ENCODE measurements at regions not wholly inside any gene's neighbourhood (a gene's known extent, or its start where the extent isn't known, plus 50 kb on each side); places are given as distances from the start of the nearest gene placed in this dataset.

DNA sequence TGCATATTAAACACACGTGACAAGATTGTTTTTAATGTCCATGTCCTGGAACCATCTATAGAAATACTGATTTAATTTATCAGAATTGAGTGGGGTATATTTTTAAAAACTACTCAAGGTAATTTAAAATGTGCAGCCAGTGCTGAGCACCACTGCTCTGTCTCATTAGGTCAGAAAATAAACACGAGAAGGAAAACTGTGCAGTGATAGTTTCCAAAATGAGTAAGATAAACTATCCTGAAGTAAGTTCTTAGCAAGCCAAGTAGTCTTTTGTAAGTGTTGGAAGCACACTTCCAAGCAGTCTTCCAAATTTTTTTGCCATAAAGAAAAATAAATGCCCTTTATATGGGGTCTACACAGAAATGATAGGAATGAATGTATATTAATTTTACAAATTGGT lies 93.8 kb upstream of the DNAJC10 start:
- no peaks in the 10 kb centered on the region for H3K9me2 ChIP-seq (ENCODE audit: insufficient read depth, low read length)
- TF ChIP-seq RAD21 (conservative IDR thresholded peaks at IDR 0.05) (no peak), EP300 (conservative IDR thresholded peaks at IDR 0.05; ENCODE audit: poor library complexity, severe bottlenecking) (no peak), MXI1 (conservative IDR thresholded peaks at IDR 0.05; ENCODE audit: poor library complexity, severe bottlenecking) (no peak), SMC3 (conservative IDR thresholded peaks at IDR 0.05; ENCODE audit: poor library complexity) (no peak), EZH2 (IDR thresholded peaks at IDR 0.05; ENCODE audit: borderline replicate concordance, insufficient read depth, low read length, poor library complexity, severe bottlenecking) (no peak), TAF1 (IDR thresholded peaks at IDR 0.05; ENCODE audit: low read depth) (no peak), POLR2AphosphoS5 (IDR thresholded peaks at IDR 0.05) (no peak)
- TF ChIP-seq, protein P1, sequence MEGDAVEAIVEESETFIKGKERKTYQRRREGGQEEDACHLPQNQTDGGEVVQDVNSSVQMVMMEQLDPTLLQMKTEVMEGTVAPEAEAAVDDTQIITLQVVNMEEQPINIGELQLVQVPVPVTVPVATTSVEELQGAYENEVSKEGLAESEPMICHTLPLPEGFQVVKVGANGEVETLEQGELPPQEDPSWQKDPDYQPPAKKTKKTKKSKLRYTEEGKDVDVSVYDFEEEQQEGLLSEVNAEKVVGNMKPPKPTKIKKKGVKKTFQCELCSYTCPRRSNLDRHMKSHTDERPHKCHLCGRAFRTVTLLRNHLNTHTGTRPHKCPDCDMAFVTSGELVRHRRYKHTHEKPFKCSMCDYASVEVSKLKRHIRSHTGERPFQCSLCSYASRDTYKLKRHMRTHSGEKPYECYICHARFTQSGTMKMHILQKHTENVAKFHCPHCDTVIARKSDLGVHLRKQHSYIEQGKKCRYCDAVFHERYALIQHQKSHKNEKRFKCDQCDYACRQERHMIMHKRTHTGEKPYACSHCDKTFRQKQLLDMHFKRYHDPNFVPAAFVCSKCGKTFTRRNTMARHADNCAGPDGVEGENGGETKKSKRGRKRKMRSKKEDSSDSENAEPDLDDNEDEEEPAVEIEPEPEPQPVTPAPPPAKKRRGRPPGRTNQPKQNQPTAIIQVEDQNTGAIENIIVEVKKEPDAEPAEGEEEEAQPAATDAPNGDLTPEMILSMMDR (IDR thresholded peaks at IDR 0.05; ENCODE audit: poor library complexity, severe bottlenecking) = no peak
- TF ChIP-seq, protein P2, sequence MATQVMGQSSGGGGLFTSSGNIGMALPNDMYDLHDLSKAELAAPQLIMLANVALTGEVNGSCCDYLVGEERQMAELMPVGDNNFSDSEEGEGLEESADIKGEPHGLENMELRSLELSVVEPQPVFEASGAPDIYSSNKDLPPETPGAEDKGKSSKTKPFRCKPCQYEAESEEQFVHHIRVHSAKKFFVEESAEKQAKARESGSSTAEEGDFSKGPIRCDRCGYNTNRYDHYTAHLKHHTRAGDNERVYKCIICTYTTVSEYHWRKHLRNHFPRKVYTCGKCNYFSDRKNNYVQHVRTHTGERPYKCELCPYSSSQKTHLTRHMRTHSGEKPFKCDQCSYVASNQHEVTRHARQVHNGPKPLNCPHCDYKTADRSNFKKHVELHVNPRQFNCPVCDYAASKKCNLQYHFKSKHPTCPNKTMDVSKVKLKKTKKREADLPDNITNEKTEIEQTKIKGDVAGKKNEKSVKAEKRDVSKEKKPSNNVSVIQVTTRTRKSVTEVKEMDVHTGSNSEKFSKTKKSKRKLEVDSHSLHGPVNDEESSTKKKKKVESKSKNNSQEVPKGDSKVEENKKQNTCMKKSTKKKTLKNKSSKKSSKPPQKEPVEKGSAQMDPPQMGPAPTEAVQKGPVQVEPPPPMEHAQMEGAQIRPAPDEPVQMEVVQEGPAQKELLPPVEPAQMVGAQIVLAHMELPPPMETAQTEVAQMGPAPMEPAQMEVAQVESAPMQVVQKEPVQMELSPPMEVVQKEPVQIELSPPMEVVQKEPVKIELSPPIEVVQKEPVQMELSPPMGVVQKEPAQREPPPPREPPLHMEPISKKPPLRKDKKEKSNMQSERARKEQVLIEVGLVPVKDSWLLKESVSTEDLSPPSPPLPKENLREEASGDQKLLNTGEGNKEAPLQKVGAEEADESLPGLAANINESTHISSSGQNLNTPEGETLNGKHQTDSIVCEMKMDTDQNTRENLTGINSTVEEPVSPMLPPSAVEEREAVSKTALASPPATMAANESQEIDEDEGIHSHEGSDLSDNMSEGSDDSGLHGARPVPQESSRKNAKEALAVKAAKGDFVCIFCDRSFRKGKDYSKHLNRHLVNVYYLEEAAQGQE (IDR thresholded peaks at IDR 0.05; ENCODE audit: borderline replicate concordance) = no peak
- no peaks in the 10 kb centered on the region for H3K36me3 ChIP-seq (ENCODE audit: insufficient read depth, low read length)
- H2AFZ ChIP-seq (ENCODE audit: low read depth, low read length) = no peak overlapping the region
- H3K9me3 ChIP-seq (ENCODE audit: low read length) = no peaks in the 10 kb centered on the region
- H3F3A ChIP-seq (ENCODE audit: insufficient read depth, low read length, poor library complexity, severe bottlenecking) = no peaks in the 10 kb centered on the region
- no peak overlapping the region for H3K4me2 ChIP-seq (ENCODE audit: low read length)
- no peak overlapping the region for H3K9ac ChIP-seq (ENCODE audit: low read length)
- no peaks in the 10 kb centered on the region for H4K20me1 ChIP-seq (ENCODE audit: insufficient read depth)
- H3K27me3 ChIP-seq (ENCODE audit: insufficient read depth, low read depth, low read length) = no peaks in the 10 kb centered on the region
- no peak overlapping the region for H3K4me3 ChIP-seq (ENCODE audit: low read length)
- H3K79me2 ChIP-seq (replicated peaks; ENCODE audit: insufficient read depth, low read length) = no peaks in the 10 kb centered on the region
- H3K27ac ChIP-seq (ENCODE audit: low read length) = no peak overlapping the region

- no peak overlapping the region for H3K9ac ChIP-seq (ENCODE audit: low read length)
- H3K27me3 ChIP-seq (ENCODE audit: insufficient read depth, low read depth, low read length) = no peaks in the 10 kb centered on the region
- H2AFZ ChIP-seq (ENCODE audit: low read depth, low read length) = no peak overlapping the region
- TF ChIP-seq, protein P2 (IDR thresholded peaks at IDR 0.05; ENCODE audit: borderline replicate concordance) = no peak
- TF ChIP-seq TAF1 (IDR thresholded peaks at IDR 0.05; ENCODE audit: low read depth) = no peak
- no peak for TF ChIP-seq MXI1 (conservative IDR thresholded peaks at IDR 0.05; ENCODE audit: poor library complexity, severe bottlenecking)
- TF ChIP-seq, protein P1 (IDR thresholded peaks at IDR 0.05; ENCODE audit: poor library complexity, severe bottlenecking) = no peak
- no peak for TF ChIP-seq SMC3 (conservative IDR thresholded peaks at IDR 0.05; ENCODE audit: poor library complexity)
- no peak for TF ChIP-seq RAD21 (conservative IDR thresholded peaks at IDR 0.05)
- no peak for TF ChIP-seq POLR2AphosphoS5 (IDR thresholded peaks at IDR 0.05)
- TF ChIP-seq EP300 (conservative IDR thresholded peaks at IDR 0.05; ENCODE audit: poor library complexity, severe bottlenecking) = no peak
- TF ChIP-seq EZH2 (IDR thresholded peaks at IDR 0.05; ENCODE audit: borderline replicate concordance, insufficient read depth, low read length, poor library complexity, severe bottlenecking) = no peak
- H3K9me2 ChIP-seq (ENCODE audit: insufficient read depth, low read length) = no peaks in the 10 kb centered on the region
- no peaks in the 10 kb centered on the region for H4K20me1 ChIP-seq (ENCODE audit: insufficient read depth)
- H3K27ac ChIP-seq (ENCODE audit: low read length) = no peak overlapping the region
- no peaks in the 10 kb centered on the region for H3K9me3 ChIP-seq (ENCODE audit: low read length)
- H3K4me2 ChIP-seq (ENCODE audit: low read length) = no peak overlapping the region
- H3F3A ChIP-seq (ENCODE audit: insufficient read depth, low read length, poor library complexity, severe bottlenecking) = no peaks in the 10 kb centered on the region
- no peaks in the 10 kb centered on the region for H3K79me2 ChIP-seq (replicated peaks; ENCODE audit: insufficient read depth, low read length)
- no peaks in the 10 kb centered on the region for H3K36me3 ChIP-seq (ENCODE audit: insufficient read depth, low read length)
- H3K4me3 ChIP-seq (ENCODE audit: low read length) = no peak overlapping the region
Measured at GRCh38 chr2:182625814-182626213, 90.2 kb upstream of the DNAJC10 start.

Measured in neural cell (in vitro differentiated cells).